Ishikawa (cell line): ENCODE measurements at regions not wholly inside any gene's neighbourhood (a gene's known extent, or its start where the extent isn't known, plus 50 kb on each side); places are given as distances from the start of the nearest gene placed in this dataset.

Experiments used
- CEBPB ChIP-seq: IDR thresholded peaks from 2 replicates; pipeline ENCODE4 v1.6.1; 2012
- CREB1 ChIP-seq: IDR thresholded peaks from 2 replicates; pipeline ENCODE4 v1.6.1; 2012; ENCODE audit warnings: low read depth
- EGR1 ChIP-seq: IDR thresholded peaks from 2 replicates; pipeline ENCODE4 v1.6.1; 2012
- EP300 ChIP-seq: IDR thresholded peaks from 2 replicates; pipeline ENCODE4 v1.6.1; 2012; ENCODE audit warnings: borderline replicate concordance
- FOXM1 ChIP-seq: IDR thresholded peaks from 2 replicates; pipeline ENCODE4 v1.6.1; 2012; ENCODE audit warnings: low read depth, borderline replicate concordance
- MAX ChIP-seq: IDR thresholded peaks from 2 replicates; pipeline ENCODE4 v1.6.1; 2012
- NFIC ChIP-seq: IDR thresholded peaks from 2 replicates; pipeline ENCODE4 v1.6.1; 2012
- RAD21 ChIP-seq: IDR thresholded peaks from 2 replicates; pipeline ENCODE4 v1.6.1; 2012; ENCODE audit warnings: low read depth
- REST ChIP-seq: IDR thresholded peaks from 2 replicates; pipeline ENCODE4 v1.6.1; 2012; ENCODE audit warnings: low read depth, mild to moderate bottlenecking
- TAF1 ChIP-seq: IDR thresholded peaks from 2 replicates; pipeline ENCODE4 v1.6.1; 2012; ENCODE audit warnings: low read depth, mild to moderate bottlenecking
- TCF12 ChIP-seq: IDR thresholded peaks from 2 replicates; pipeline ENCODE4 v1.6.1; 2012; ENCODE audit warnings: low read depth
- TEAD4 ChIP-seq: IDR thresholded peaks from 2 replicates; pipeline ENCODE4 v1.6.1; 2012
- USF1 ChIP-seq: IDR thresholded peaks from 2 replicates; pipeline ENCODE4 v1.6.1; 2012
- YY1 ChIP-seq: IDR thresholded peaks from 2 replicates; pipeline ENCODE4 v1.6.1; 2012; ENCODE audit warnings: low read depth
- ZBTB7A ChIP-seq: IDR thresholded peaks from 2 replicates; pipeline ENCODE4 v1.6.1; 2012; ENCODE audit warnings: low read depth

- TF ChIP-seq REST (no peak), EGR1 (no peak), TCF12 (no peak), CEBPB (no peak), NFIC (no peak), MAX (no peak)
These were observed 406.7 kb downstream of the MN1 start for GRCh38 chr22:27394806-27395404.

- TF ChIP-seq REST (no peak), ZBTB7A (no peak), NFIC (no peak), RAD21 (no peak), YY1 (no peak), CEBPB (no peak), EP300 (no peak), USF1 (no peak), CREB1 (no peak), EGR1 (no peak), TAF1 (no peak), FOXM1 (no peak), TEAD4 (no peak), MAX (no peak), TCF12 (no peak)
These were observed 404.3 kb downstream of the MN1 start for GRCh38 chr22:27397036-27397953.

GRCh38 chr22:27397954-27398342 lies 403.6 kb downstream of the MN1 start:
- no peak for TF ChIP-seq YY1
- TF ChIP-seq TEAD4 = no peak
- TF ChIP-seq TCF12 = no peak
- TF ChIP-seq EP300 = no peak
- TF ChIP-seq RAD21 = no peak
- TF ChIP-seq USF1 = no peak
- no peak for TF ChIP-seq CEBPB
- TF ChIP-seq CREB1 = no peak
- no peak for TF ChIP-seq EGR1
- TF ChIP-seq NFIC = no peak
- no peak for TF ChIP-seq TAF1
- no peak for TF ChIP-seq FOXM1
- TF ChIP-seq ZBTB7A = no peak
- TF ChIP-seq MAX = no peak
- no peak for TF ChIP-seq REST

GRCh38 chr22:27399161-27399560 lies 402.4 kb downstream of the MN1 start:
- TF ChIP-seq FOXM1 = no peak
- no peak for TF ChIP-seq TEAD4
- no peak for TF ChIP-seq NFIC
- TF ChIP-seq CREB1 = no peak
- no peak for TF ChIP-seq REST
- no peak for TF ChIP-seq ZBTB7A
- no peak for TF ChIP-seq EGR1
- TF ChIP-seq YY1 = no peak
- no peak for TF ChIP-seq MAX
- TF ChIP-seq EP300 = no peak
- TF ChIP-seq TAF1 = no peak
- TF ChIP-seq RAD21 = no peak
- TF ChIP-seq CEBPB = no peak
- TF ChIP-seq USF1 = no peak
- TF ChIP-seq TCF12 = no peak
